Mucosa of descending colon (tissue), 3 donors: ENCODE measurements at regions not wholly inside any gene's neighbourhood (a gene's known extent, or its start where the extent isn't known, plus 50 kb on each side); places are given as distances from the start of the nearest gene placed in this dataset.
"Not testable (repeated sequence)": the region's sequence is repeated elsewhere in the genome, so short reads cannot be mapped to it uniquely, and the experiment has no call there.

Source experiments
- ATAC-seq: fragments of 200-7000 bp; cut with Tn5 transposase; one replicate; pipeline ENCODE4 v1.9.1; 2020; ENCODE audit warnings: mild to moderate bottlenecking, moderate library complexity
- DNase-seq, 3 donors: peaks; one replicate each; pipeline ENCODE4 v3.0.0-alpha.2; 2020
- H3K36me3 ChIP-seq: fragments of 200-600 bp; one replicate; pipeline ENCODE4 v1.8.0; 2021; ENCODE audit warnings: low read depth, mild to moderate bottlenecking
- H3K4me1 ChIP-seq: fragments of 200-600 bp; one replicate; pipeline ENCODE4 v1.8.0; 2021; ENCODE audit warnings: low read depth, mild to moderate bottlenecking
- H3K4me3 ChIP-seq: fragments of 200-600 bp; one replicate; pipeline ENCODE4 v1.8.0; 2021; ENCODE audit warnings: mild to moderate bottlenecking
- H3K9me3 ChIP-seq: fragments of 200-600 bp; one replicate; pipeline ENCODE4 v1.8.0; 2021; ENCODE audit warnings: mild to moderate bottlenecking
- intact Hi-C, 2 donors: fragments of 100-400 bp; cut with DNase I in 1 of 2; cut with micrococcal nuclease in 1 of 2; formaldehyde crosslinking; loops; one replicate each; pipeline versions ENCODE4 v1.11.0 to v1.11.1; 2022; cut with DNase I, micrococcal nuclease
- TF ChIP-seq, protein P1 (sequence below): fragments of 200-600 bp; IDR thresholded peaks from one replicate; pipeline ENCODE4 v1.8.0; 2022; ENCODE audit warnings: antibody characterized with exemption, mild to moderate bottlenecking
- donor health status: DM: no; HTN: no; CAD: no; lungs with moderate emphysema.
- donor health status: DM: no; HTN: no; CAD: no.
- donor health status: DM: no; HTN: yes; CAD: no.

DNA sequence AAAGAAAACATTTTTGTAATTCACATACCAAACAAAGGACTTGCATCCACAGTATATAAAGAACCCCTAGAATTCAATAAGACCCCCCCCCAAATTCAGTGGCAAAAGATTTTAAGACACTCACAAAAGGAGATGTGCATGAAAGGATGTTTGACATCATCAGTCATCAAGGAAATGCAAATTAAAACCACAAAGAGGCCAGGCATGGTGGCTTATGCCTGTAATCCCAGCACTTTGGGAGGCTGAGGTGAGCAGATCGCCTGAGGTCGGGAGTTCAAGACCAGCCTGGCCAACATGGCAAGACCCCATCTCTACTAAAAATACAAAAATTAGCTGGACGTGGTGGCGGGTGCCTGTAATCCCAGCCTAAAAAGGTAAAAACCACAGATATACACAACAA is 61.3 kb downstream of the AIPL1 start:
- H3K4me3 ChIP-seq, DNase-seq, H3K36me3 ChIP-seq, intact Hi-C loops, H3K9me3 ChIP-seq, ATAC-seq, H3K4me1 ChIP-seq: not testable (repeated sequence)

DNA sequence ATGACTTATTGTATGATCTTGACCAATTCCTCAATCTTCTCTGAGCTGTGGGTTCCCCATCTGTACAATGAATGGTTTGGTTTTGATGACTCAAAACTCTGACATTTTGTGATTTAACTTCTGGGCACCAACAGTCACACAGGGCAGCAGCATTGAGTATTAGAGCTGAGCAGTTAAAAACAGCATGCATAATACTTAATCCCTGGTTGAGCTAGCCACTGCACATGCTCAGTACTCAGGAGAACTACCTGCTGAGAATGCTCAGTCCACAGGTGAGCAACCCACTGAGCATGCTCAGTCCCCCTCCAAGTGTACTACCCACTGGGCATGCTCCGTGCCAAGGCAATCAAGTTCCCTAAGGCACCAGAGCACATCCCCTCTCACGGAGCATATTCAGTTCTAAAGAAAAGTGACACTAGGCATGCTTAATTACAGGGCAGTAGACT is 68.7 kb downstream of the AIPL1 start:
- DNase-seq (no peak), ATAC-seq (no peak)
- no peaks in the 10 kb centered on the region for H3K9me3 ChIP-seq
- no peaks in the 10 kb centered on the region for H3K36me3 ChIP-seq
- intact Hi-C loops = no loop called here
- no peaks in the 10 kb centered on the region for H3K4me1 ChIP-seq
- TF ChIP-seq, protein P1, sequence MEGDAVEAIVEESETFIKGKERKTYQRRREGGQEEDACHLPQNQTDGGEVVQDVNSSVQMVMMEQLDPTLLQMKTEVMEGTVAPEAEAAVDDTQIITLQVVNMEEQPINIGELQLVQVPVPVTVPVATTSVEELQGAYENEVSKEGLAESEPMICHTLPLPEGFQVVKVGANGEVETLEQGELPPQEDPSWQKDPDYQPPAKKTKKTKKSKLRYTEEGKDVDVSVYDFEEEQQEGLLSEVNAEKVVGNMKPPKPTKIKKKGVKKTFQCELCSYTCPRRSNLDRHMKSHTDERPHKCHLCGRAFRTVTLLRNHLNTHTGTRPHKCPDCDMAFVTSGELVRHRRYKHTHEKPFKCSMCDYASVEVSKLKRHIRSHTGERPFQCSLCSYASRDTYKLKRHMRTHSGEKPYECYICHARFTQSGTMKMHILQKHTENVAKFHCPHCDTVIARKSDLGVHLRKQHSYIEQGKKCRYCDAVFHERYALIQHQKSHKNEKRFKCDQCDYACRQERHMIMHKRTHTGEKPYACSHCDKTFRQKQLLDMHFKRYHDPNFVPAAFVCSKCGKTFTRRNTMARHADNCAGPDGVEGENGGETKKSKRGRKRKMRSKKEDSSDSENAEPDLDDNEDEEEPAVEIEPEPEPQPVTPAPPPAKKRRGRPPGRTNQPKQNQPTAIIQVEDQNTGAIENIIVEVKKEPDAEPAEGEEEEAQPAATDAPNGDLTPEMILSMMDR = no peak
- no peak overlapping the region for H3K4me3 ChIP-seq

DNA sequence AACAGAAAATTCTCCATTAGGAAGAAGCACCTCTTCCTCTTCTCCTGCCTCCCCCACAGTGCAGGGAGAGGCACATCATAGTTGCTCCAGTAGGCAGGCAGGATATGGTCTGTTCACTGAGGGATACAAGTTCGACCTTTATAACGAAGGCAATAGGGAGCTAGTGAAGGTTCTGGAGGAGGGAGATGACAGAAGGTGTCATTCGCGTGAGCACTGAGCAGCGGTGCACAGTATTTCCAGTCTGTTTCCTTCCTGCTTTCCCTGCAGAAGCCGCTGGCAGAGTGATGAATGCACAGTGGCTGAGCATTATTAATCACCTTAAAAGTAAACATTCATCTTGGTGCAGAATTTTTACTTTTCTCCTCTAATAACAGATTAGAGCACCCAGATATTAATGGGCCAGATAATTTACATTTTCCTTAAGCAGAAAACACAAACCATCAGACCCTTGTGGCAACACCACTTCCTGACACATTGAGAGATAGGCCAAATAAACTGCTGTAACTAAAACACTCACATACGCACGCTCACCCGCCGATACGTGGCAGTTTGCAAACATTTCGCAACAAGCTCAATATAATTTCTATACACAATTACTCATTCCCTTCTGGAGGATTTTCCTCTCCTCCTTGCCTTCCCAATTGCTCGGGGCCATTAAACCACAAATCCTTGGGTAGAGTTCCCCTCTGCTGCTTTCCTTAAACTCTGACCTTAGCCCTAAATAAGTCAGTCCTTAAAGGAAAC is 69.5 kb downstream of the AIPL1 start:
- TF ChIP-seq, protein P1 = no peak
- Histone ChIP-seq H3K36me3 (no peaks in the 10 kb centered on the region), H3K4me1 (no peaks in the 10 kb centered on the region), H3K4me3 (no peak overlapping the region), H3K9me3 (no peaks in the 10 kb centered on the region)
- DNase-seq (peak in 1 of 3 donors; percentile 5), ATAC-seq (no peak)
- intact Hi-C loops = no loop called here

GRCh38 chr17:6361733-6362132 is 73.2 kb downstream of the AIPL1 start:
- Histone ChIP-seq H3K9me3 (no peaks in the 10 kb centered on the region), H3K4me3 (no peak overlapping the region), H3K36me3 (no peaks in the 10 kb centered on the region), H3K4me1 (no peaks in the 10 kb centered on the region)
- DNase-seq = no peak
- no peak for ATAC-seq
- intact Hi-C loops = no loop called here
- TF ChIP-seq, protein P1 = no peak

GRCh38 chr17:6358131-6358530 is 76.8 kb downstream of the AIPL1 start:
- Histone ChIP-seq H3K4me3 (no peak overlapping the region), H3K4me1 (no peaks in the 10 kb centered on the region), H3K9me3 (no peaks in the 10 kb centered on the region), H3K36me3 (no peaks in the 10 kb centered on the region)
- intact Hi-C loops = no loop called here
- no peak for DNase-seq
- ATAC-seq = no peak
- TF ChIP-seq, protein P1 = no peak

GRCh38 chr17:6356562-6356961 is 78.4 kb downstream of the AIPL1 start:
- ATAC-seq (no peak), DNase-seq (no peak)

More at GRCh38 chr17:6356562-6356961, 78.4 kb downstream of the AIPL1 start:
- no peaks in the 10 kb centered on the region for H3K9me3 ChIP-seq
- intact Hi-C loops = no loop called here
- TF ChIP-seq, protein P1 = no peak
- H3K4me1 ChIP-seq = no peaks in the 10 kb centered on the region
- H3K36me3 ChIP-seq = no peaks in the 10 kb centered on the region
- H3K4me3 ChIP-seq = no peak overlapping the region
